AG20443 (cell line): ENCODE measurements at regions not wholly inside any gene's neighbourhood (a gene's known extent, or its start where the extent isn't known, plus 50 kb on each side); places are given as distances from the start of the nearest gene placed in this dataset.
"Not testable (repeated sequence)": the region's sequence is repeated elsewhere in the genome, so short reads cannot be mapped to it uniquely, and the experiment has no call there.

Source experiments
- DNase-seq: peaks from one replicate; pipeline ENCODE4 v3.0.0; 2012; ENCODE audit warnings: low spot score, mixed read lengths

- no peak for DNase-seq
Measured at GRCh38 chr4:28421221-28421620, 1560.6 kb downstream of the STIM2 start.

GRCh38 chr4:28426251-28426650 lies 1565.6 kb downstream of the STIM2 start:
- DNase-seq: no peak

GRCh38 chr4:28427306-28428085 lies 1566.9 kb downstream of the STIM2 start:
- no peak for DNase-seq

- DNase-seq: no peak
Measured at GRCh38 chr4:28432348-28433025, 1571.8 kb downstream of the STIM2 start.

GRCh38 chr4:28435314-28435713 lies 1574.7 kb downstream of the STIM2 start:
- no peak for DNase-seq

- no peak for DNase-seq
Measured at GRCh38 chr4:28436191-28437080, 1575.8 kb downstream of the STIM2 start.

- DNase-seq: no peak
Measured at GRCh38 chr4:28443371-28443770, 1582.7 kb downstream of the STIM2 start.

- DNase-seq: no peak
Measured at GRCh38 chr4:28443801-28444412, 1583.3 kb downstream of the STIM2 start.

- no peak for DNase-seq
Measured at GRCh38 chr4:28444886-28445496, 1584.3 kb downstream of the STIM2 start.

GRCh38 chr4:28449085-28449484 lies 1588.4 kb downstream of the STIM2 start:
- no peak for DNase-seq

- DNase-seq: no peak
Measured at GRCh38 chr4:28451346-28451745, 1590.7 kb downstream of the STIM2 start.

GRCh38 chr4:28462766-28463700 lies 1602.4 kb downstream of the STIM2 start:
- DNase-seq: no peak

- DNase-seq: no peak
Measured at GRCh38 chr4:28464823-28465222, 1604.2 kb downstream of the STIM2 start.

- DNase-seq: not testable (repeated sequence)
Measured at GRCh38 chr4:28466886-28467285, 1606.2 kb downstream of the STIM2 start.

- no peak for DNase-seq
Measured at GRCh38 chr4:28469387-28469786, 1608.7 kb downstream of the STIM2 start.

- no peak for DNase-seq
Measured at GRCh38 chr4:28469886-28470285, 1609.2 kb downstream of the STIM2 start.

GRCh38 chr4:28475381-28475780 lies 1614.7 kb downstream of the STIM2 start:
- no peak for DNase-seq

GRCh38 chr4:28479666-28480065 lies 1619.0 kb downstream of the STIM2 start:
- DNase-seq: no peak

- DNase-seq: no peak
Measured at GRCh38 chr4:28481565-28481964, 1620.9 kb downstream of the STIM2 start.

GRCh38 chr4:28482580-28483270 lies 1622.1 kb downstream of the STIM2 start:
- no peak for DNase-seq
